SU-DHL-6 (cell line): ENCODE measurements at regions not wholly inside any gene's neighbourhood (a gene's known extent, or its start where the extent isn't known, plus 50 kb on each side); places are given as distances from the start of the nearest gene placed in this dataset.

Experiments used
- H2AFZ ChIP-seq: fragments of 200-600 bp; sonication (generic); 2 replicates; pipeline ENCODE4 v1.6.1; 2014; ENCODE audit warnings: low read depth, mild to moderate bottlenecking, moderate library complexity, mixed read lengths, antibody characterized with exemption, low read length; ENCODE audit not compliant: severe bottlenecking
- H3F3A ChIP-seq: fragments of 200-600 bp; shearing (Covaris generic); 2 replicates; pipeline ENCODE4 v1.6.0; 2016; ENCODE audit warnings: antibody characterized with exemption, mild to moderate bottlenecking; ENCODE audit not compliant: insufficient read depth
- H3K27ac ChIP-seq: fragments of 200-600 bp; sonication (generic); 2 replicates; pipeline ENCODE4 v1.5.1; 2016; ENCODE audit warnings: low read depth, mild to moderate bottlenecking, low read length, moderate library complexity, mixed read lengths
- H3K27me3 ChIP-seq: fragments of 200-600 bp; sonication (generic), shearing (Covaris generic); 2 replicates; pipeline ENCODE4 v1.6.0; 2014; ENCODE audit warnings: mild to moderate bottlenecking, low read length
- H3K36me3 ChIP-seq: fragments of 200-600 bp; sonication (generic); 2 replicates; pipeline ENCODE4 v1.6.1; 2014; ENCODE audit warnings: mild to moderate bottlenecking, low read length, mixed read lengths
- H3K4me2 ChIP-seq: fragments of 300-600, 200-600 bp; shearing (Covaris generic), sonication (generic); 2 replicates; pipeline ENCODE4 v1.6.0; 2014; ENCODE audit warnings: low read length, low read depth, mild to moderate bottlenecking; ENCODE audit not compliant: poor library complexity, severe bottlenecking
- H3K4me3 ChIP-seq: fragments of 200-600 bp; sonication (generic); 2 replicates; pipeline ENCODE4 v1.5.1; 2014; ENCODE audit warnings: antibody characterized with exemption, low read length, mild to moderate bottlenecking, mixed read lengths; ENCODE audit not compliant: insufficient read depth, poor library complexity, severe bottlenecking
- H3K79me2 ChIP-seq: fragments of 200-600 bp; sonication (generic); 2 replicates; pipeline ENCODE4 v1.6.1; 2014; ENCODE audit warnings: mild to moderate bottlenecking, low read length, moderate library complexity; ENCODE audit not compliant: insufficient read depth
- H3K9ac ChIP-seq: fragments of 200-600 bp; sonication (generic); 2 replicates; pipeline ENCODE4 v1.7.0; 2014; ENCODE audit warnings: mild to moderate bottlenecking, low read length
- H3K9me2 ChIP-seq: fragments of 200-600 bp; sonication (generic); replicated peaks from 2 replicates; pipeline ENCODE4 v1.6.1; 2014; ENCODE audit warnings: low read length; ENCODE audit not compliant: insufficient read depth
- H3K9me3 ChIP-seq: fragments of 200-600 bp; sonication (generic); 2 replicates; pipeline ENCODE4 v1.6.1; 2014; ENCODE audit warnings: low read length, mixed read lengths; ENCODE audit not compliant: insufficient read depth
- H4K20me1 ChIP-seq: fragments of 200-600 bp; sonication (generic); 2 replicates; pipeline ENCODE4 v1.6.1; 2014; ENCODE audit warnings: low read depth, mild to moderate bottlenecking, antibody characterized with exemption, low read length, moderate library complexity, mixed read lengths
- CTCF ChIP-seq: fragments of 200-600 bp; sonication (generic); IDR thresholded peaks from one replicate; pipeline ENCODE4 v1.5.1; 2017; ENCODE audit warnings: antibody characterized with exemption, mild to moderate bottlenecking, low read length, moderate library complexity; ENCODE audit not compliant: insufficient read depth, poor library complexity, severe bottlenecking
- EZH2phosphoT487 ChIP-seq: fragments of 200-600 bp; sonication (generic), shearing (Covaris generic); conservative IDR thresholded peaks from 2 replicates; pipeline ENCODE4 v1.6.1; 2018; ENCODE audit warnings: mild to moderate bottlenecking, antibody characterized with exemption, low read length, moderate library complexity, mixed read lengths

GRCh38 chr4:14545163-14545562 lies 457.1 kb upstream of the CPEB2 start:
- no peaks in the 10 kb centered on the region for H3K9me2 ChIP-seq
- H3F3A ChIP-seq: no peaks in the 10 kb centered on the region
- H3K4me3 ChIP-seq: no peak overlapping the region
- no peaks in the 10 kb centered on the region for H3K9me3 ChIP-seq
- no peak overlapping the region for H3K27ac ChIP-seq
- TF ChIP-seq EZH2phosphoT487 (no peak), CTCF (no peak)
- H4K20me1 ChIP-seq: no peaks in the 10 kb centered on the region
- no peak overlapping the region for H3K9ac ChIP-seq
- no peaks in the 10 kb centered on the region for H3K36me3 ChIP-seq
- H3K79me2 ChIP-seq: no peaks in the 10 kb centered on the region
- no peak overlapping the region for H3K4me2 ChIP-seq
- no peak overlapping the region for H2AFZ ChIP-seq
- H3K27me3 ChIP-seq: no peaks in the 10 kb centered on the region

- H3F3A ChIP-seq: no peaks in the 10 kb centered on the region
- no peak overlapping the region for H3K4me2 ChIP-seq
- TF ChIP-seq EZH2phosphoT487: no peak
- TF ChIP-seq CTCF: no peak
- no peak overlapping the region for H2AFZ ChIP-seq
- H3K9me2 ChIP-seq: no peaks in the 10 kb centered on the region
- no peak overlapping the region for H3K4me3 ChIP-seq
- H3K27ac ChIP-seq: no peak overlapping the region
- no peaks in the 10 kb centered on the region for H3K36me3 ChIP-seq
- no peak overlapping the region for H3K9ac ChIP-seq
- H3K79me2 ChIP-seq: no peaks in the 10 kb centered on the region
- H4K20me1 ChIP-seq: no peaks in the 10 kb centered on the region
- no peaks in the 10 kb centered on the region for H3K27me3 ChIP-seq
- H3K9me3 ChIP-seq: no peaks in the 10 kb centered on the region
Measured at GRCh38 chr4:14545807-14546206, 456.5 kb upstream of the CPEB2 start.

DNA sequence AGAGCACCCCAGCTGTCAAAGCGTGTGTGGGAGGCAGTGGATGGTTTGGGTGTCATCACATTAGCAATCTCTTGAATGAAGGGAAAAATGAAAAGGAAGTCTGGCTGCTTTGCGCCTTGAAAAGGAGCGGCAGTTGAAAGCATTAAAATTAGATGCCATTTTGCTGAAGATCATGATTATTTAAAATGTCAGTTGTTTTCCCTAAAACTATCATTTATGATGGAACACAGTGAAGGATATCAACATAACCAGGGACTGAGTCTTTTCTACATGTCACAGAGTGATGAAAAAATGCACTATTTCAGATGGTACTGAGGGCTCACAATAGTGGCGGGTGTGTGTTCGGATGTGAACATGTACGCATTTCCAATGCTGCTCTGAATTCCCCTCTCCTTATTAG lies 450.2 kb upstream of the CPEB2 start:
- H3K9ac ChIP-seq: no peak overlapping the region
- no peak overlapping the region for H3K4me3 ChIP-seq
- H2AFZ ChIP-seq: no peak overlapping the region
- H3K27ac ChIP-seq: no peak overlapping the region
- H3K36me3 ChIP-seq: no peaks in the 10 kb centered on the region
- TF ChIP-seq CTCF: no peak
- no peak for TF ChIP-seq EZH2phosphoT487
- no peaks in the 10 kb centered on the region for H4K20me1 ChIP-seq
- no peaks in the 10 kb centered on the region for H3K9me2 ChIP-seq
- H3K4me2 ChIP-seq: no peak overlapping the region
- H3K79me2 ChIP-seq: no peaks in the 10 kb centered on the region
- H3K9me3 ChIP-seq: no peaks in the 10 kb centered on the region
- H3F3A ChIP-seq: no peaks in the 10 kb centered on the region
- no peaks in the 10 kb centered on the region for H3K27me3 ChIP-seq

DNA sequence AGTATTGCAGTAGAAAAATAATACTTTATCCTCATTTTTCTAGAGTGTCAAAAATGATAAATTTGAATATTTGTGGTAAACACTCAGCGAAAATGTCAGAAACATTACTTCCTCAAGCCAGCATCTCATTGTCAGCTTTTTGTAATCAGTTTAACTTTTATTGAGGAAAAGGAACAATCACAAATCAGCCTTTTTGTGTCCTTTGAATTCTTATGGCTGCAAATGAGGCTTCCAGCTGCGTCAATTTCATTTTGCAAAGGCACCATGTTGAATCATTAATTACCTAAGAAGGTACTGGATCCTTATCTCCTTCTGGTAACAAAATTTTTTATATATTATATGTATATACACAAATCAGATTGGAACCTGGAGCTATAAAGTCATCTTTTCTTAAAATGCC lies 442.6 kb upstream of the CPEB2 start:
- Histone ChIP-seq H2AFZ (no peak overlapping the region), H3K9me3 (no peaks in the 10 kb centered on the region), H3K9me2 (no peaks in the 10 kb centered on the region), H3K36me3 (no peaks in the 10 kb centered on the region), H3K4me3 (no peak overlapping the region), H3K4me2 (no peak overlapping the region), H3K27me3 (no peaks in the 10 kb centered on the region), H3F3A (no peaks in the 10 kb centered on the region), H3K79me2 (no peaks in the 10 kb centered on the region), H3K27ac (no peak overlapping the region), H3K9ac (no peak overlapping the region), H4K20me1 (no peaks in the 10 kb centered on the region)
- no peak for TF ChIP-seq CTCF
- TF ChIP-seq EZH2phosphoT487: no peak
